Mononuclear cell (primary cell): ENCODE measurements at regions not wholly inside any gene's neighbourhood (a gene's known extent, or its start where the extent isn't known, plus 50 kb on each side); places are given as distances from the start of the nearest gene placed in this dataset.

ENCODE experiments used
- H3K27me3 ChIP-seq: 2 replicates; pipeline ENCODE4 v1.6.0; 2011; ENCODE audit warnings: low read length, control low read depth; ENCODE audit not compliant: insufficient read depth
- H3K4me1 ChIP-seq: 2 replicates; pipeline ENCODE4 v1.5.1; 2011; ENCODE audit warnings: mild to moderate bottlenecking, low read length, control low read depth; ENCODE audit not compliant: insufficient read depth
- H3K4me3 ChIP-seq: 2 replicates; pipeline ENCODE4 v1.5.1; 2011; ENCODE audit warnings: mild to moderate bottlenecking, low read length, moderate library complexity
- H3K9me3 ChIP-seq: 2 replicates; pipeline ENCODE4 v1.5.1; 2011; ENCODE audit warnings: low read depth, mild to moderate bottlenecking, control low read depth, low read length

GRCh38 chr18:70380915-70381896, 92.4 kb downstream of the SOCS6 start:
- H3K9me3 ChIP-seq, result no peaks in the 10 kb centered on the region

More at GRCh38 chr18:70380915-70381896, 92.4 kb downstream of the SOCS6 start:
- no peaks in the 10 kb centered on the region for H3K27me3 ChIP-seq
- H3K4me3 ChIP-seq, result no peak overlapping the region
- no peaks in the 10 kb centered on the region for H3K4me1 ChIP-seq
